HUDEP-2 (cell line): ENCODE measurements at regions not wholly inside any gene's neighbourhood (a gene's known extent, or its start where the extent isn't known, plus 50 kb on each side); places are given as distances from the start of the nearest gene placed in this dataset.

Source experiments
- DNase-seq, 76 experiments: peaks; one replicate each; lab custom pipeline; 2025; ENCODE audit not compliant: unreplicated experiment in 76 of 76; lab: John Stamatoyannopoulos, UW

GRCh38 chr1:208628022-208628914 is 384.1 kb upstream of the PLXNA2 start:
- no peak for DNase-seq

GRCh38 chr1:208631092-208631491 is 386.9 kb upstream of the PLXNA2 start:
- no peak for DNase-seq

- DNase-seq: no peak
These were observed 387.3 kb upstream of the PLXNA2 start for GRCh38 chr1:208631506-208631905.

GRCh38 chr1:208634346-208635140 is 390.4 kb upstream of the PLXNA2 start:
- no peak for DNase-seq

GRCh38 chr1:208637181-208637580 is 393.0 kb upstream of the PLXNA2 start:
- DNase-seq: no peak

GRCh38 chr1:208639382-208639781 is 395.2 kb upstream of the PLXNA2 start:
- no peak for DNase-seq

- DNase-seq: no peak
These were observed 396.1 kb upstream of the PLXNA2 start for GRCh38 chr1:208640295-208640694.

GRCh38 chr1:208641579-208642280 is 397.5 kb upstream of the PLXNA2 start:
- DNase-seq: no peak

- no peak for DNase-seq
These were observed 398.9 kb upstream of the PLXNA2 start for GRCh38 chr1:208643005-208643597.

- no peak for DNase-seq
These were observed 400.4 kb upstream of the PLXNA2 start for GRCh38 chr1:208644401-208645160.

GRCh38 chr1:208646431-208646830 is 402.2 kb upstream of the PLXNA2 start:
- DNase-seq: no peak

GRCh38 chr1:208648146-208648545 is 404.0 kb upstream of the PLXNA2 start:
- DNase-seq: no peak

- peak in 23 of 76 experiments; percentile 1 to 40 (median 11) for DNase-seq
These were observed 408.3 kb upstream of the PLXNA2 start for GRCh38 chr1:208652296-208653160.

GRCh38 chr1:208653426-208653825 is 409.2 kb upstream of the PLXNA2 start:
- no peak for DNase-seq

- peak in 8 of 76 experiments; percentile 1 to 7 (median 2) for DNase-seq
These were observed 410.1 kb upstream of the PLXNA2 start for GRCh38 chr1:208654241-208654640.

- DNase-seq: no peak
These were observed 421.8 kb upstream of the PLXNA2 start for GRCh38 chr1:208665936-208666335.

- DNase-seq: no peak
These were observed 424.8 kb upstream of the PLXNA2 start for GRCh38 chr1:208668991-208669390.

GRCh38 chr1:208670778-208671177 is 426.6 kb upstream of the PLXNA2 start:
- no peak for DNase-seq
